Body of pancreas (tissue), 4 donors: ENCODE measurements at regions not wholly inside any gene's neighbourhood (a gene's known extent, or its start where the extent isn't known, plus 50 kb on each side); places are given as distances from the start of the nearest gene placed in this dataset.

ENCODE experiments used
- POLR2A ChIP-seq, 3 donors: fragments of 450-650 bp; IDR thresholded peaks; one replicate each; pipeline ENCODE4 v1.6.1; 2016; ENCODE audit warnings: antibody characterized with exemption in 3 of 3, mild to moderate bottlenecking in 2 of 3
- TF ChIP-seq, protein P1 (sequence below), 7 experiments: fragments of 450-650 bp in 4 of 7; fragments of 200-600 bp in 3 of 7; sonication (generic) in 3 of 7; IDR thresholded peaks; one replicate each; pipeline ENCODE4 v1.5.1; 2016 to 2019; ENCODE audit warnings: antibody characterized with exemption in 7 of 7

DNA sequence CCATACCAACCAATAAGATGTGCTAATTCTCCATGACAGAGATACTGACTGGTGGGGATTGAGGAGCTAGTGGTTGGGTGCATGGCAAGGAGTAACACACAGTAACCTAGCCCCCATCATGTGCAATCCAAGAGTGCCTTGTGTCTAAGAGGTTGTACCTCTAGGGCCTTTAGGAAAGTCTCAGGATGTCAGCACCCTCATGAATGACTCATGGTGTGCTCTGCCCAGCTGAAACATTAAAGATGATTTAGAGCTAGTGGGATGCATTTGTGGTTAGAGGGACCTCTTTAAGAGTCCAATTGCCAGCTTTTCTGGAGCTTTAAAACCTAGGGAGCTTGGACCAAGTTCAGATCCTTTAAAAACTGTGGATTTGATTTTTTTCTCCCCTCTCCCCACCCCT, 181.1 kb downstream of the HERPUD2 start:
- TF ChIP-seq, protein P1, sequence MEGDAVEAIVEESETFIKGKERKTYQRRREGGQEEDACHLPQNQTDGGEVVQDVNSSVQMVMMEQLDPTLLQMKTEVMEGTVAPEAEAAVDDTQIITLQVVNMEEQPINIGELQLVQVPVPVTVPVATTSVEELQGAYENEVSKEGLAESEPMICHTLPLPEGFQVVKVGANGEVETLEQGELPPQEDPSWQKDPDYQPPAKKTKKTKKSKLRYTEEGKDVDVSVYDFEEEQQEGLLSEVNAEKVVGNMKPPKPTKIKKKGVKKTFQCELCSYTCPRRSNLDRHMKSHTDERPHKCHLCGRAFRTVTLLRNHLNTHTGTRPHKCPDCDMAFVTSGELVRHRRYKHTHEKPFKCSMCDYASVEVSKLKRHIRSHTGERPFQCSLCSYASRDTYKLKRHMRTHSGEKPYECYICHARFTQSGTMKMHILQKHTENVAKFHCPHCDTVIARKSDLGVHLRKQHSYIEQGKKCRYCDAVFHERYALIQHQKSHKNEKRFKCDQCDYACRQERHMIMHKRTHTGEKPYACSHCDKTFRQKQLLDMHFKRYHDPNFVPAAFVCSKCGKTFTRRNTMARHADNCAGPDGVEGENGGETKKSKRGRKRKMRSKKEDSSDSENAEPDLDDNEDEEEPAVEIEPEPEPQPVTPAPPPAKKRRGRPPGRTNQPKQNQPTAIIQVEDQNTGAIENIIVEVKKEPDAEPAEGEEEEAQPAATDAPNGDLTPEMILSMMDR (IDR thresholded peaks at IDR 0.05) = no peak
- no peak for TF ChIP-seq POLR2A (IDR thresholded peaks at IDR 0.05)
